ENCODE measurements at regions not wholly inside any gene's neighbourhood (a gene's known extent, or its start where the extent isn't known, plus 50 kb on each side); places are given as distances from the start of the nearest gene placed in this dataset.

- H3K4me3 ChIP-seq, result no peak overlapping the region
- intact Hi-C loops (cut with DNase I), result no loop called here
- no peak overlapping the region for H3K27ac ChIP-seq
- no peaks in the 10 kb centered on the region for H3K4me1 ChIP-seq (replicated peaks in 1 of 2)
- TF ChIP-seq CTCF (IDR thresholded peaks at IDR 0.05), result no peak
- TF ChIP-seq POLR2A (IDR thresholded peaks at IDR 0.05), result no peak
- H3K27me3 ChIP-seq, result no peaks in the 10 kb centered on the region
- DNase-seq, result no peak
- no peaks in the 10 kb centered on the region for H3K36me3 ChIP-seq (replicated peaks in 1 of 2)
- no peaks in the 10 kb centered on the region for H3K9me3 ChIP-seq (replicated peaks in 1 of 3)
- WGBS, 4 donors, result 47 to 59% (median 52%) methylated on average over 5 of the region's 5 CpGs
These were observed 292.4 kb upstream of the SOX14 start for GRCh38 chr3:137471558-137472204.

GRCh38 chr3:137477614-137478013 lies 286.5 kb upstream of the SOX14 start:
- no peaks in the 10 kb centered on the region for H3K4me1 ChIP-seq (replicated peaks in 1 of 2)
- no peaks in the 10 kb centered on the region for H3K27me3 ChIP-seq
- H3K9me3 ChIP-seq (replicated peaks in 1 of 3), result no peaks in the 10 kb centered on the region
- DNase-seq, result no peak
- no peaks in the 10 kb centered on the region for H3K36me3 ChIP-seq (replicated peaks in 1 of 2)
- H3K27ac ChIP-seq, result no peak overlapping the region
- intact Hi-C loops (cut with DNase I), result no loop called here
- 38 to 43% (median 42%) methylated on average over 6 of the region's 6 CpGs for WGBS, 4 donors
- TF ChIP-seq POLR2A (IDR thresholded peaks at IDR 0.05) (no peak), CTCF (IDR thresholded peaks at IDR 0.05) (no peak)
- no peak overlapping the region for H3K4me3 ChIP-seq

GRCh38 chr3:137509354-137510045 lies 254.6 kb upstream of the SOX14 start:
- DNase-seq, result no peak
- 58 to 67% (median 60%) methylated on average over 15 to 29 of the region's 29 CpGs for WGBS, 4 donors
- no peak overlapping the region for H3K27ac ChIP-seq
- H3K27me3 ChIP-seq, result no peaks in the 10 kb centered on the region
- no peak overlapping the region for H3K4me3 ChIP-seq
- intact Hi-C loops (cut with DNase I), result no loop called here
- no peaks in the 10 kb centered on the region for H3K9me3 ChIP-seq (replicated peaks in 1 of 3)
- no peak for TF ChIP-seq CTCF (IDR thresholded peaks at IDR 0.05)
- no peak for TF ChIP-seq POLR2A (IDR thresholded peaks at IDR 0.05)
- no peaks in the 10 kb centered on the region for H3K36me3 ChIP-seq (replicated peaks in 1 of 2)
- H3K4me1 ChIP-seq (replicated peaks in 1 of 2), result no peaks in the 10 kb centered on the region

- 69 to 91% (median 85%) methylated on average over 1 of the region's 1 CpG for WGBS, 4 donors
- Histone ChIP-seq H3K36me3 (replicated peaks in 1 of 2) (no peaks in the 10 kb centered on the region), H3K27ac (no peak overlapping the region), H3K4me3 (no peak overlapping the region), H3K27me3 (no peaks in the 10 kb centered on the region), H3K9me3 (replicated peaks in 1 of 3) (no peaks in the 10 kb centered on the region), H3K4me1 (replicated peaks in 1 of 2) (no peaks in the 10 kb centered on the region)
- TF ChIP-seq POLR2A (IDR thresholded peaks at IDR 0.05) (no peak), CTCF (IDR thresholded peaks at IDR 0.05) (no peak)
- no peak for DNase-seq
- intact Hi-C loops (cut with DNase I), result no loop called here
These were observed 252.5 kb upstream of the SOX14 start for GRCh38 chr3:137511655-137512054.
